ENCODE measurements at regions not wholly inside any gene's neighbourhood (a gene's known extent, or its start where the extent isn't known, plus 50 kb on each side); places are given as distances from the start of the nearest gene placed in this dataset.

DNA sequence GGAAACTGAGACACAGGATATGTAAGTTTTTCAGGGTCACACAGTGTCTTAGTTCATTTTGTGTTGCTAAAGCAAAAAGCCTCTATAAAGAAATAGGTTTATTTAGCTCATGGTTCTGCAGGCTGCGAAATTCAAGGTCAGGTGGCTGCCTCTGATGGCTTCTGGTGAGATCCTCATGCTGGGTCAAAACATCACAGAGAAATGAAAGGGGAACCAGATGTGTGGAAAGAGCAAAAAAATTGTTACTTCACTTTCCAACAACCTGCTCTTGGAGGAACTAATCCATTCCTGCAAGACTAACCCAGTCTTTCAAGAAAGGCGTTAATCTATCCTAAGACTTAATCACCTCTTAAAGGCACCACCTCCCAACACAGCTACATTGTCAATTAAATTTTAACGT is 64.2 kb upstream of the UBL3 start:
- no peaks in the 10 kb centered on the region for H3K36me3 ChIP-seq (ENCODE audit: insufficient read depth)
- DNase-seq (ENCODE audit: low spot score), result no peak
- H2AFZ ChIP-seq, result no peak overlapping the region
- TF ChIP-seq, protein P1, sequence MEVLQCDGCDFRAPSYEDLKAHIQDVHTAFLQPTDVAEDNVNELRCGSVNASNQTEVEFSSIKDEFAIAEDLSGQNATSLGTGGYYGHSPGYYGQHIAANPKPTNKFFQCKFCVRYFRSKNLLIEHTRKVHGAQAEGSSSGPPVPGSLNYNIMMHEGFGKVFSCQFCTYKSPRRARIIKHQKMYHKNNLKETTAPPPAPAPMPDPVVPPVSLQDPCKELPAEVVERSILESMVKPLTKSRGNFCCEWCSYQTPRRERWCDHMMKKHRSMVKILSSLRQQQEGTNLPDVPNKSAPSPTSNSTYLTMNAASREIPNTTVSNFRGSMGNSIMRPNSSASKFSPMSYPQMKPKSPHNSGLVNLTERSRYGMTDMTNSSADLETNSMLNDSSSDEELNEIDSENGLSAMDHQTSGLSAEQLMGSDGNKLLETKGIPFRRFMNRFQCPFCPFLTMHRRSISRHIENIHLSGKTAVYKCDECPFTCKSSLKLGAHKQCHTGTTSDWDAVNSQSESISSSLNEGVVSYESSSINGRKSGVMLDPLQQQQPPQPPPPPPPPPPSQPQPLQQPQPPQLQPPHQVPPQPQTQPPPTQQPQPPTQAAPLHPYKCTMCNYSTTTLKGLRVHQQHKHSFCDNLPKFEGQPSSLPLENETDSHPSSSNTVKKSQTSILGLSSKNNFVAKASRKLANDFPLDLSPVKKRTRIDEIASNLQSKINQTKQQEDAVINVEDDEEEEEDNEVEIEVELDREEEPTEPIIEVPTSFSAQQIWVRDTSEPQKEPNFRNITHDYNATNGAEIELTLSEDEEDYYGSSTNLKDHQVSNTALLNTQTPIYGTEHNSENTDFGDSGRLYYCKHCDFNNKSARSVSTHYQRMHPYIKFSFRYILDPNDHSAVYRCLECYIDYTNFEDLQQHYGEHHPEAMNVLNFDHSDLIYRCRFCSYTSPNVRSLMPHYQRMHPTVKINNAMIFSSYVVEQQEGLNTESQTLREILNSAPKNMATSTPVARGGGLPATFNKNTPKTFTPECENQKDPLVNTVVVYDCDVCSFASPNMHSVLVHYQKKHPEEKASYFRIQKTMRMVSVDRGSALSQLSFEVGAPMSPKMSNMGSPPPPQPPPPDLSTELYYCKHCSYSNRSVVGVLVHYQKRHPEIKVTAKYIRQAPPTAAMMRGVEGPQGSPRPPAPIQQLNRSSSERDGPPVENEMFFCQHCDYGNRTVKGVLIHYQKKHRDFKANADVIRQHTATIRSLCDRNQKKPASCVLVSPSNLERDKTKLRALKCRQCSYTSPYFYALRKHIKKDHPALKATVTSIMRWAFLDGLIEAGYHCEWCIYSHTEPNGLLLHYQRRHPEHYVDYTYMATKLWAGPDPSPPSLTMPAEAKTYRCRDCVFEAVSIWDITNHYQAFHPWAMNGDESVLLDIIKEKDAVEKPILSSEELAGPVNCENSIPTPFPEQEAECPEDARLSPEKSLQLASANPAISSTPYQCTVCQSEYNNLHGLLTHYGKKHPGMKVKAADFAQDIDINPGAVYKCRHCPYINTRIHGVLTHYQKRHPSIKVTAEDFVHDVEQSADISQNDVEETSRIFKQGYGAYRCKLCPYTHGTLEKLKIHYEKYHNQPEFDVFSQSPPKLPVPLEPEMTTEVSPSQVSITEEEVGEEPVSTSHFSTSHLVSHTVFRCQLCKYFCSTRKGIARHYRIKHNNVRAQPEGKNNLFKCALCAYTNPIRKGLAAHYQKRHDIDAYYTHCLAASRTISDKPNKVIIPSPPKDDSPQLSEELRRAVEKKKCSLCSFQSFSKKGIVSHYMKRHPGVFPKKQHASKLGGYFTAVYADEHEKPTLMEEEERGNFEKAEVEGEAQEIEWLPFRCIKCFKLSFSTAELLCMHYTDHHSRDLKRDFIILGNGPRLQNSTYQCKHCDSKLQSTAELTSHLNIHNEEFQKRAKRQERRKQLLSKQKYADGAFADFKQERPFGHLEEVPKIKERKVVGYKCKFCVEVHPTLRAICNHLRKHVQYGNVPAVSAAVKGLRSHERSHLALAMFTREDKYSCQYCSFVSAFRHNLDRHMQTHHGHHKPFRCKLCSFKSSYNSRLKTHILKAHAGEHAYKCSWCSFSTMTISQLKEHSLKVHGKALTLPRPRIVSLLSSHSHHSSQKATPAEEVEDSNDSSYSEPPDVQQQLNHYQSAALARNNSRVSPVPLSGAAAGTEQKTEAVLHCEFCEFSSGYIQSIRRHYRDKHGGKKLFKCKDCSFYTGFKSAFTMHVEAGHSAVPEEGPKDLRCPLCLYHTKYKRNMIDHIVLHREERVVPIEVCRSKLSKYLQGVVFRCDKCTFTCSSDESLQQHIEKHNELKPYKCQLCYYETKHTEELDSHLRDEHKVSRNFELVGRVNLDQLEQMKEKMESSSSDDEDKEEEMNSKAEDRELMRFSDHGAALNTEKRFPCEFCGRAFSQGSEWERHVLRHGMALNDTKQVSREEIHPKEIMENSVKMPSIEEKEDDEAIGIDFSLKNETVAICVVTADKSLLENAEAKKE (CRISPR knock-in tag; IDR thresholded peaks at IDR 0.05), result no peak
- TF ChIP-seq, protein P2, sequence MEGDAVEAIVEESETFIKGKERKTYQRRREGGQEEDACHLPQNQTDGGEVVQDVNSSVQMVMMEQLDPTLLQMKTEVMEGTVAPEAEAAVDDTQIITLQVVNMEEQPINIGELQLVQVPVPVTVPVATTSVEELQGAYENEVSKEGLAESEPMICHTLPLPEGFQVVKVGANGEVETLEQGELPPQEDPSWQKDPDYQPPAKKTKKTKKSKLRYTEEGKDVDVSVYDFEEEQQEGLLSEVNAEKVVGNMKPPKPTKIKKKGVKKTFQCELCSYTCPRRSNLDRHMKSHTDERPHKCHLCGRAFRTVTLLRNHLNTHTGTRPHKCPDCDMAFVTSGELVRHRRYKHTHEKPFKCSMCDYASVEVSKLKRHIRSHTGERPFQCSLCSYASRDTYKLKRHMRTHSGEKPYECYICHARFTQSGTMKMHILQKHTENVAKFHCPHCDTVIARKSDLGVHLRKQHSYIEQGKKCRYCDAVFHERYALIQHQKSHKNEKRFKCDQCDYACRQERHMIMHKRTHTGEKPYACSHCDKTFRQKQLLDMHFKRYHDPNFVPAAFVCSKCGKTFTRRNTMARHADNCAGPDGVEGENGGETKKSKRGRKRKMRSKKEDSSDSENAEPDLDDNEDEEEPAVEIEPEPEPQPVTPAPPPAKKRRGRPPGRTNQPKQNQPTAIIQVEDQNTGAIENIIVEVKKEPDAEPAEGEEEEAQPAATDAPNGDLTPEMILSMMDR (conservative IDR thresholded peaks at IDR 0.05; ENCODE audit: low read depth in 2 of 2), result no peak
- no peak for TF ChIP-seq ETS1 (IDR thresholded peaks at IDR 0.05)
- TF ChIP-seq EZH2 (IDR thresholded peaks at IDR 0.05; ENCODE audit: low read depth, unreplicated experiment), result no peak
- TF ChIP-seq EZH2phosphoT487 (IDR thresholded peaks at IDR 0.05; ENCODE audit: unreplicated experiment), result no peak
- no peak for TF ChIP-seq ZNF114 (CRISPR knock-in tag; IDR thresholded peaks at IDR 0.05)
- TF ChIP-seq POLR2AphosphoS5 (IDR thresholded peaks at IDR 0.05; ENCODE audit: low read depth), result no peak
- TF ChIP-seq REST (IDR thresholded peaks at IDR 0.05; ENCODE audit: unreplicated experiment), result no peak
- TF ChIP-seq STAT1 (IDR thresholded peaks at IDR 0.05; ENCODE audit: unreplicated experiment), result no peak
- no peak for TF ChIP-seq NANOG (IDR thresholded peaks at IDR 0.05; ENCODE audit: borderline replicate concordance)
- no peak for TF ChIP-seq JUNB (IDR thresholded peaks at IDR 0.05; ENCODE audit: unreplicated experiment)
- no peak for TF ChIP-seq CREB1 (CRISPR knock-in tag; IDR thresholded peaks at IDR 0.05; ENCODE audit: low read depth)
- TF ChIP-seq ZNF331 (CRISPR knock-in tag; IDR thresholded peaks at IDR 0.05; ENCODE audit: low read depth), result no peak
- ATAC-seq, result no peak
- Mint-ChIP-seq H3K27ac (no peak overlapping the region), H3K27me3 (ENCODE audit: insufficient read depth, low read depth, poor library complexity) (peaks cover 4% of the 10 kb centered on the region), H3K9me3 (no peaks in the 10 kb centered on the region), H3K4me1 (no peaks in the 10 kb centered on the region), H3K4me3 (no peak overlapping the region), H3K36me3 (ENCODE audit: low read depth) (no peaks in the 10 kb centered on the region; the same call in 2 of the 3 replicates)
- H3K9me2 ChIP-seq (ENCODE audit: insufficient read depth), result peaks cover 13% of the 10 kb centered on the region; the same call in 1 of the 2 replicates
- no peak overlapping the region for H3K27ac ChIP-seq (ENCODE audit: low read depth)
- no peak overlapping the region for H3K4me3 ChIP-seq
- no peaks in the 10 kb centered on the region for H4K20me1 ChIP-seq (replicated peaks; ENCODE audit: insufficient read depth)
- H3K4me2 ChIP-seq, result no peak overlapping the region
- no peaks in the 10 kb centered on the region for H3F3A ChIP-seq (replicated peaks; ENCODE audit: low read depth)
- no peaks in the 10 kb centered on the region for H3K79me2 ChIP-seq (replicated peaks; ENCODE audit: insufficient read depth)
- no peaks in the 10 kb centered on the region; the same call in 1 of the 2 replicates for H3K4me1 ChIP-seq (ENCODE audit: insufficient read depth)
- no peaks in the 10 kb centered on the region for H3K27me3 ChIP-seq (ENCODE audit: insufficient read depth)

Measured in GM23338 (cell line).